Erythroblast (primary cell): ENCODE measurements at regions not wholly inside any gene's neighbourhood (a gene's known extent, or its start where the extent isn't known, plus 50 kb on each side); places are given as distances from the start of the nearest gene placed in this dataset.

Experiments
- GATA1 ChIP-seq: IDR thresholded peaks from 2 replicates; pipeline ENCODE4 v1.6.1; 2011; ENCODE audit warnings: low read depth, mild to moderate bottlenecking, control low read depth, low read length, moderate library complexity
- POLR2A ChIP-seq: IDR thresholded peaks from 2 replicates; pipeline ENCODE4 v1.6.1; 2011; ENCODE audit warnings: mild to moderate bottlenecking, low read length

DNA sequence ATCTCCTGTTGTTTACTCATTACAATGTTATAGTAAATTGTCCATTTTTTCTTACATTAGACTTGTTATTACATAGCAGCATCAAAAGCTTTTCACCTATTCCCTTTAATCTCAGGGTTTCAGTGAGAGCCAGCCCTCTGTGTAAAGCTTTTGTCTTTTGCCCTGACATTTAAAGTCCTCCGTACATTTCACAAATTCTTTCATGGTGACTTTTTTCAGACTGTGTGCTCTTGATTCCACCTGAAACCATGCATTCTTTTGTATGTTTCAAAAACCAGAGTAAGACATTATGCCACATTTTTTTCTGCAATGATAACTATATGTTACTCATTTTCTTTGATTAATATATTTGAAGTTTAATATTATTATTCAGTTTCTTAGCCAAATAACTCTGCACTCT, 781.4 kb upstream of the ROBO1 start:
- no peak for TF ChIP-seq POLR2A
- no peak for TF ChIP-seq GATA1
